Kidney glomerular epithelial cell (primary cell): ENCODE measurements at regions not wholly inside any gene's neighbourhood (a gene's known extent, or its start where the extent isn't known, plus 50 kb on each side); places are given as distances from the start of the nearest gene placed in this dataset.
A peak's percentile ranks its signal among the peaks of the same experiment; 100 is the strongest.
"Not testable (repeated sequence)": the region's sequence is repeated elsewhere in the genome, so short reads cannot be mapped to it uniquely, and the experiment has no call there.

Experiments
- DNase-seq: peaks from one replicate; lab custom pipeline; 2025; lab: John Stamatoyannopoulos, UW

DNA sequence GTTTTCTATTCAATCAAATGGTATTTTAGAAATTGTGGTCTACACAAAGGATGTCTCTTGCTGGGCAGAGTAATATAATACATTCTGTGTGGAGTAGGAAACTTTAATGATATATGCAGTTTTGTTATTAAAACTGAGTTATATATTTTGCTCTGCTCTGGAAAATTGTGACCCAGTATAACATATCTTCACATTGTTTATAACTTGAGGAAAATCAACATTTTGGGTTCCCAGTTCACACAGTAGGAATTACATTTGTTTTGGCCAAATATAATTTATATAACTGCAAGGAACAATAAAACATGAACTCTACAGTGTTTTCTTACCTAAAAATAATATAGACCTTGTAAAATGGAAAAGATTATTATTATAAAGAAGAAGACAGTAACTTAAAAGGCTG lies 372.4 kb downstream of the OSR1 start:
- no peak for DNase-seq

DNA sequence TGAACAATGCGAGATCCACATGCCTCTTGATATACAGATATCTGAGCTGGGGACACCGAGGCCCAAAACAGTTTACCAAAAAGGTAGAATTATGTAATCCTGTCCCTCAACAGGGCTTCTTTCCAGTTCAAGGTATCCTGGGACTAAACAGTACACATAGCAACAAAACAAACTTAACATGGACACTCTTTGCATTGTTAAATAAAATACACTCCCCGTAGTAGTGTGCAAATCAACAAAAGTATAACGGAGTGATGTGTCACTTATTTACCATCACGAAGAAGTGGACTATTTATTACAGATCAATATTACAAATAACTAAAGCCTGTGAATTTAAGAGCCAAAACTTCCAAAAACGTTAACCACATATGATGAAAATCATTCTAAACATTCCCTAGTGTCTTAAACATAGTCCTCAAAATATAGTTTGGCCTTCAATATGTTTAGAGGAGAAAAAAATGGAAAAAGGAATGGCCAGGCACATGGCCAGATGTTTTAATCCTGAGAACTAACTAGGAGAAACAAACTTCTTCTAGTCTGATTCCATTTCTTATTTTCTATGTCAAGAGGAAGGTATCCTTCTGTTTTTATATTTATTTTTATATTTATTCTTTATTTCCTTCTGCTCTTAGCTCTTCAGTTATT lies 377.5 kb downstream of the OSR1 start:
- DNase-seq, result no peak

DNA sequence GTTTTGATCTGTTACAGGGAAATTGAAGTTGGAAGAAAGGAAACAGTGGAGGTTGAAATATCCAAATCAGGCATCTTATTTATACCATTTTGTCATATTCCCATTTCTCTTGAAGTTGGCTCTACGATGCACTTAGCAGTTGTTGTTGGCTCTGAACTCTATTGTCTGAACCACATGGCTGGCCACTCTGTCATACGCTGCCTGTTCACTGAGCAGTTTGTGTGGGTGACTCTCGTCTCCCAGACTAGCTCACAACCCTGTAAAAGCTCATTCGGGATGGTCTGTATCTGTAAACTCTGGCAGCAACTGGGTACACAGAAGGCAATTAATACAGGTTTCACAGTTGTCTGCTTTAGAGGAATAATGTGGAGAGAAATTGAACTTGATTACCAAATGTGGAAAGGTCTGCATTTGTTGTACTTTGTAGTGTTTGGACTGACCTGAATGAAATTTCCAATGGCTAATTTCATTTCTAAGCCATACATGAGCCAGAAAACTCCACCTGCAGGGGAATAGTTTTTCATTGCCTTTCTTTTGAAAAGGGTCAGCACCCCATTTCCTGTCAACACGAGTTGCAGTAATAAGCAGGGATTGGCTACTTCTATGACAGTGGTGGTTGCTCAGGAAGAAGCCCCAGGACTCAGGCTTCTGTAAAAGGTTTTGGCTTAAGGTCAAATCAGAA lies 378.2 kb downstream of the OSR1 start:
- no peak for DNase-seq

DNA sequence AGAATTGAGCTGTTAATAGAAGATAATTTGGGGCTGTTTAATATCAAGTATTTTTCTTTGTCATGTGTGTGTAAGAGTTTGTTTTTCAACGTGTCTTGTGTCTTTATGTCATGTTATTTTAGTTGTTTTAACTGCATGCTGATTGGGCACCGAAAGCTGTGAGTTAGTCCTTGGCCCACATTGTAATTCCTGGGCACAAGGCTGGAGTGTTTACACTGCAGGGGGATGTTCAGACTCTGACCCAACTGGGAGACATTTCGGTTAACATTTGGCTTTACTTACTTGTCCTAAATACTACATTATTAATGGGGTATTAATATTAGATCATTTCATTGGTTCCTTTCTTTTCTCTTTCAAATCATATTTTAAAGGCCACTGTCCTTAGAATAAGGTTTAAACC lies 381.0 kb downstream of the OSR1 start:
- DNase-seq, result no peak

DNA sequence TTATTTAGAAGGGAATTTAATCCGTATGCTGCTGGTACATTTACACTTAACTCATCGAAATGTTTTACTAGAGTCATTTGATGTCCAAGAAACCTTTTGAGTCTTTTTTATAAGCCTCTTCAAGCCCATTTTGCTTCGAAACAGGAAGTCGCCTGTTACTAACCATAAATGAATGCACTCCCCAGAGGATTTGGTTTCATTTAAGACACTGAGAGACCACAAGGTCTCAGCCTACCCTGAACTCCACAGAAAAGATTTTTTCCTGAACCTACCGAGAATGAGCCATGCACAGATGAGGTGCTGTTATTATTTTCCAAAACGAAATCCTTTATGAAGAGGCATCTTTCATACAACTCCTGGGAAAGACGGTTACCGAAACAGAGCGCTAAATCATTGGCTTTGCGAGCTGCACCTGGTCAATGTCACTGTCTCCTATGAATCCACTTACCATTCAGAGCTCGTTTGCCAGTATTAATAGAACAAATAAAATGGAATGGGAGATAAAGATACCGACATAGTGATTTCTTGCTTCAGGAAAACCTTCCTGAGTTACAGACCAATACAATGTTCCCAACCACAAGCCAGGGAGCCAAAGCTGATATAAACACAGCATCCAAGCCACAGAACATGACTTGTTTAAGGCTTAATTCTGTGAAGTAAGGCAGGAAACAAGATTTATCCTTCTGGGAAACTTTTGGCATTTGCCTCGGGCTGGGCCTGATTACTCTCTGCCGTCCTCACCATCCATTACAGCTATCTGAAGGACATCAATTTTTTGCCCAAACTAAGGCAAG lies 382.1 kb downstream of the OSR1 start:
- peak; percentile 6 for DNase-seq

DNA sequence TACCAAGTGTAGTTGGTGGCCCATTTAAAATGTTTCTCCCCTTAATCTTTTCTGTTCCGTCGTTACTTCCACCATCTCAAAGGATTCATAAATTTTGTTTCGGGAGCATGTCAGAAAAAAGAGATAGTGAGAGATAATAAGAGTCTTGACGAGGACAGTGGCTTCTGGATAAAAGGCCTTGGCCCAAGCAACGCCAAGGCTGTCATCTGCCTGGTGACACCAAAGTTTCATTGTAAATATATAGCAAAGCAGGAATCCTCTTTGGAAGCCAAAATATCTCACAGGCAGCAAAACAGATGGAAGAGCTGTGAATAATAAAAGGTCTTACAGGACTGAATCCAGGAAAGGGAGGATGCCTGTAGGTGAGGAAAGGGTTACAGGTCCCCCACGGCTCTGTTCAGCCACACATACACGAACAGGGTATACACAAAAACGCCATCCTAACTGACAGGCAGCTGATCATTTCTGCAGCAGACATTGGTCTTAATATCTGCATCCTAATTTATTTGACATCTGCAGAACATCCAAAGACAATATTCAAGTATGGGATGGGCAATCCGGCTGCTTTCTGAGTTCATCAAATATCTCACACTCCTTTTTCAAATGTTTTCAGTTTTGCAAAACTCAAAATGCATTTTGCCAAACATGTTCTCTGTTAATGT lies 382.8 kb downstream of the OSR1 start:
- no peak for DNase-seq

DNA sequence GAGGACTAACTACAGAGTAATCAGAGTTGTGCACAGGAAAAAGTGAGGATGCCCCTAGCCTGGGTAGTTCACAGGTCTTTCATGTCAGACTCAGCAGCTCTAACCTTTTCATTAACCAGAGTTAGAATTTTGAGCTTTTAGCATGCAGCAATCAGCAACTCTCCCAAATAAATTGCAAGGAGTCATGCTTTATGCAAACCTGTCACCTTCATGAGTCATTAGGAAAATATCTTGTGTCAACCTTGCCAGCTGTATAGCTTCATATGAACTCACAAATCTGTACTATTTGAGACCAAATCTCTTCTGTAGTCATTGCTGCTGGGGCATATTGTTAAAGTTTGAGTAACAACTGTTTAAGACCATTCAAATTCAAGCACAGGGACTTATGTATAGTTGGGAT lies 382.3 kb upstream of the NT5C1B start:
- DNase-seq, result no peak

DNA sequence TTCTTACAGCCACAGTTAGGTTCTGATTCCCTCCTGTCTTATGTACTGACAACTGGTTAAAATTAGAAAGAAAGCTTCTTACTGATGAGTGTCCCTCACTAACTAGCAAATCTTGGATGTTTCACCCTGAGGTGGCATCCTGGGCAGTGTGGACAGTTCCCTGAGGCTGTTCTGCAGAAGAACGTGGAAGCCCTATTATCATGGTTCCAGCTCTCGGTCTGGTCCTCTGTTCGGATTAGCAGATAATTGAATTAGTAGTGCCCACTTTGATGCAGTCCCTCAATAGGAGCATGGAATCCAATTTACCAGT lies 381.7 kb upstream of the NT5C1B start:
- no peak for DNase-seq

DNA sequence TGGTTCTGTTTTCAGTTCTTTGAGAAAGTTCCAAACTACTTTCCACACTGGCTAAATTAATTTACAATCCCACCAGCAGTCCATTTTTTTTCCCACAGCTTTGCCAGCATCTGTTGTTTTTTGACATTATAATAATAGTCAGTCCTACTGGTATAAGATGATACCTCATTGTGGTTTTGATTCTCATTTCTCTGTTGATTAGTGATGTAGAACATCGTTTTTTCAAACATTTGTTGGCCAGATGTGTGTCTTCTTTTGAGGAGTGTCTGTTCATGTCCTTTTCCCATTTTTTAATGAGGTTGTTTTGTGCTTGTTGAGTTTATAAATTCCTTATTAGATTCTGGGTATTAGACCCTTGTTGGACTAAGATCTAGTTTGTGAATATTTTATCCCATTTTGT lies 376.8 kb upstream of the NT5C1B start:
- no peak for DNase-seq

DNA sequence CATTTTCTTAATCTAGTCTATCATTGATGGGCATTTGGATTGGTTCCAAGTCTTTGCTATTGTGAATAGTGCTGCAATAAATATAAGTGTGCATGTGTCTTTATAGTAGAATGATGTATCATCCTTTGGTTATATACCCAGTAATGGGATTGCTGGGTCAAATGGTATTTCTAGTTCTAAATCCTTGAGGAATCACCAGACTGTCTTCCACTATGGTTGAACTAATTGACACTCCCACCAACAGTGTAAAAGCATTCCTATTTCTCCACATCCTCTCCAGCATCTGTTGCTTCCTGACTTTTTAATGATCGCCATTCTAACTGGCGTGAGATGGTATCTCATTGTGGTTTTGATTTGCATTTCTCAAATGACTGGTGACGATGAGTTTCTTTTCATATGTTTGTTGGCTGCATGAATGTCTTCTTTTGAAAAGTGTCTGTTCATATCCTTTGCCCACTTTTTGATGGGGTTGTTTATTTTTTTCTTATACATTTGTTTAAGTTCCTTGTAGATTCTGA lies 374.4 kb upstream of the NT5C1B start:
- DNase-seq, result not testable (repeated sequence)

DNA sequence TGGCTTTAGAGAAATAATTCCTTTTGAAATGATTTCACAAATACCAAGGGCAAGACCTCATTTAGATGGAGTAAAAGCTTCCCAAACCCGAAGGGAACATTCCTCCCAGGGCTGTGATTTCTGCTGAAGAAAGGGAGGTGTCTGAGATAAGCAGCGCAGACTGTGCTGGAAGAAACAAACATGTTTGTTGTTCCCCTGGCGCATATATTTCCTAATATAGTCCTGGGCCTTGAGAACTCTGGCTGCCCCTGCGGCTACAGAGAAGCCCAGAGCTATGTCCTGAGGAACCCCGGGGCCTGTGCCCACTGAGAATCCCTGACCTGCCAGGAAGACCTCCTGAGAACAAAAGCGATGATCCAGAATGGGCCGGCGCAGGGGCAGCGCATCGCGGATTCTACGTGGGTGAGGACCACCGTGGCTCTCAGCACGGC lies 372.6 kb upstream of the NT5C1B start:
- DNase-seq, result no peak

DNA sequence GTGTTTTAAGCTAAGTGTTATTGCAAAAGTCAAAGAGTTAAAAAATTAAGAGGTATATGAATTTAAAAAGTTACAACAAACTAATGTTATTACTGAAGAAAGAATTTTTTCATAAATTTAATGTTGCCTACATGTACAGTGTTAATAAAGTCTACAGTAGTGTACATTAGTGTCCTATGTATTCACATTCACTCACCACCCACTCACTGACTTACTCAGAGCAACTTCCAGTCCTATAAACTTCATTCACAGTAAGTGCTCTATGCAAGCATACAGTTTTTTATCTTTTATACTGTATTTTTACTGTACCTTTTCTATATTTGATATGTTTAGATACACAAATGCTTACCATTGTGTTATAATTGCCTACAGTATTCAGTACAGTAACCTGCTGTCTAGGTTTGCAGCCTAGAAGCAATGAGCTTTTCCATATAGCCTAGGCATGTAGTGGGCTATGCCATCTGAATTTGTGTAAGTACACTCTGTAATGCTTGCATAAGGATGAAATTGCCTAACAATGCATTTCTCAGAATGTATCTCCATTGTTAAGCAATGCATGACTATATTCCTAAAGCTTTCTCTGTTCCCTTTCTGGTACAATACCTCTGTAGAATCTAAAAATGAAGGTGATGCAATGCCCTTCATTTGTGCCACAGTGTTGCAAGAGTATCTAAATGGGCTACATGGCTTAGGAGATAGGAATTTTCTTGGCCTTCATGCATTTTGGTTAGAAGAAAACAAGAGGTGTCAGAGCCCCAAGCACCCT lies 370.8 kb upstream of the NT5C1B start:
- no peak for DNase-seq

DNA sequence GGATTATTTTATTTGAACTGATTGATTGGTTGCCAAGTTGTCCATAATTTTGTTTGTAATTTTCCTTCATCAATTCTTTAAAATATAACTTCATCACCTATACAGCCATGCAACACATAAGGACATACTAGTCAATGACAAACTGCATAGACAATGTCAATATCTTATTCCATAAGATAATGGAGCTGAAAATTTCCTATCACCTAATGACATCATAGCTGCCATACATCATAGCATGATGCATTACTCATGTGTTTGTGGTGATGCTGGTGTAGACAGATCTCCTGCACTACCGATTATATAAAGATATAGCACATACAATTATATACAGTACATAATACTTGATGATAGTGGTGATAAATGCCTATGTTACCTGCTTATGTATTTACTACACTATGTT lies 369.8 kb upstream of the NT5C1B start:
- DNase-seq, result no peak

DNA sequence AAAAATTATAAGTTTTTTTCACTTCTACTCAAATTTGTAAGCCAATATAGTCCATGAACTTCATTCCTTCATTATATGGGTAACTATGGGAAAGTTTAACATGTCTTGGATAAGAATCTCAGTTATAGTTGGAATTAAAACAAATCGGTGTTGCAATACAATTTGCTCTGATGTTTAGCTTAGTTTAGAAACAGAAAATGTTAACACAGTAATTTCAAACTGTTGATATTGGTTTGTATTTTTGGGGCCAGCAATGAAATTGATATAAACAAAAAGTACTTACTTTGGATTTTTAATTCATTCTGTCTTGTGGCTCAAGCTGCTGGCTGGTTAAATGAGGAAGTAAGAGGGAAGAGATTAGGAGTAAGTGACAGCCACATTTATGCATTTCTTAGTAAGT lies 368.5 kb upstream of the NT5C1B start:
- DNase-seq, result no peak

DNA sequence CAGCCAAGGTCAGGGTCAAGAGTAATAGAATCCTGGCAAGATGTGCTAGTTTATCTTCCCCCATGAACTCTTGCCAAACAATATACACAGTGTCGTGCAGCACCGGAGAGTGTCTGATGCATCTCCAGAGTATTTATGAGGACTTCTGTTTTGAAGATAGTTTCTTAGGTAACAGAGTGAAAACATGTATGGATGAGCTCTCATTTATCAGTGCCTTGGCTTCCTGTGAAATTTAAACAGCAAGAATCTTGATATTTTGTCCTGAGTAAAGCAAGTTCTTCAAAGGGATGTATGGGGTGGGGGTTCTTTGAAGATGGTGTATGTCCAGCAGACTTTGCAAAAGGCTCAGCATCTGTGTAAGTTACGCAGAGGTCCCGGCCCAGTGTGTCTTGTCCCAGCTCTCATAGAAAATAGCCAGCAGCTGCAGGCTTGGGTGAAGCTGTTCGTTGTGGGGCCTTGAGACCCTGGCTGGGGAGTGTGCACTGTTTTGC lies 361.0 kb upstream of the NT5C1B start:
- DNase-seq, result no peak

DNA sequence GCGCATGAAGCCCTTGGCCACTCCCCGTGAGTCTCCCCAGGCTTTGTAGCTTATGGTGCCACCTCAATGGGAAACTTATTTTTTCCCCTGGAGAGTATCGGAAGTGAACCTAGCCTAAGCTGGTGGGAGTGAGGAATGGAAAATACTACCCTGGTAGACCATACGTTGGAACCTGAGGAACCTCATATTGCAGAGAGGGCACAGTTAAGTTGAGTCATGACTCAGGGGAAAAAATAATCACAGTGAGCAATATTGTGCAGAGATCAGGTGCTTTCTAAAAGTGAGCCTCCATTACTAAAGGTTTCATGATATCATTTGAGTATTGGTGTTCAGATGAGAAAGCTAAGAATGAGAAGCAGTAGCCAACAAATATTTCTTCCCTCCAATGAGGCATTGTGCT lies 360.5 kb upstream of the NT5C1B start:
- no peak for DNase-seq

DNA sequence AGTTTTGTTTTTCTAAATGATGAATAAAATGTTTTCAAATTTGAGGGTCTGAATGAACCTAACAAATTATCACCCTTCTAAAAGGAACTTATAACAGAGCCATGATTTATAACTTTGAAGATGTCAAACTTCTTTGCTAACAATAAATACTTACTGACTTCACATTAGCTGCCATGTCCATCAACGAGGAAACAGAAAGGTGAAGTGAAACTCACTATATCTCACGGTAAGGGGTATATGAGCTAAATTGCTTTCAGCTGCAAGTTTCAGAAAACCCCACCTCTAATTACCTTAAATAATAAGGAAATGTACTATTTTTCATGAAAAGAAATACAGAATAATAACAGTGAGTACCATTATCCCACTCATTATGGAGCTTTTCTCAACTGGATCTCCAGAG lies 350.8 kb upstream of the NT5C1B start:
- no peak for DNase-seq

DNA sequence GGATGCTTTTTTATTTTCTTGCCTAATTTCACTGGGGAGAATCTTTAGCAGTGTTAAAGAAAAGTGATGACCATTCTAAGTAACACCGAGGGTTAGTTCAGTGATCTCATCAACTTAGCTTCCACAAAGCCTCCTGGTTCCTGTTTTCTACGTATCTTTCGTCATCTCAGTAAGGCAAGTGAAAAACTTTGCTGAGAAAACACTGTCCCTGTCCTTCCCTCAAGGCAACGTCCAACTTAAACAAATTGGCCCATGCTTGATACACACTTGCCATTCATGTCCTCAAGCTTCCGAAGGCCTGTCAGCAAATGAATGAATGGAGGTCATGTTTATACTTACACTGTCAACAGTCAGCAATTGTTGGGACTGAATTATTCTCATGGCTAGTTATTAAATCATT lies 350.4 kb upstream of the NT5C1B start:
- DNase-seq, result not testable (repeated sequence)

DNA sequence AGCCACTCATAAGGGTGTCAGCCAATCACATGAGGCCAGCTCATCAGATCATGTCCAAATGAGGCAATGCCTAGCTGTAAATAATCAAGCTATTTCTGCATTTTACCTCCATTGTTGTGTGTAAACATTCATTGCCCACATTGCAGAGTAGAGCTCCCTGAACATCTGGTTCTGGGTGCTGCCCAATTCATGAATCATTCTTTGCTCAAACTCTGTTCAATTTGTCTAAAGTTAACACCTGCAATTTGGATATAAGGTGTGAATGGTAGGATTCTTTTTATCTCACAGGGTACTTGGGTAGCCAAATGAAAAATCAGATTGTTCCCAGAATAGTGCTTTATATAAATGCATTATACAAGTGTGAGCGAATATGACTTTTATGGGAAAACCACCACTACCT lies 345.5 kb upstream of the NT5C1B start:
- DNase-seq, result no peak

DNA sequence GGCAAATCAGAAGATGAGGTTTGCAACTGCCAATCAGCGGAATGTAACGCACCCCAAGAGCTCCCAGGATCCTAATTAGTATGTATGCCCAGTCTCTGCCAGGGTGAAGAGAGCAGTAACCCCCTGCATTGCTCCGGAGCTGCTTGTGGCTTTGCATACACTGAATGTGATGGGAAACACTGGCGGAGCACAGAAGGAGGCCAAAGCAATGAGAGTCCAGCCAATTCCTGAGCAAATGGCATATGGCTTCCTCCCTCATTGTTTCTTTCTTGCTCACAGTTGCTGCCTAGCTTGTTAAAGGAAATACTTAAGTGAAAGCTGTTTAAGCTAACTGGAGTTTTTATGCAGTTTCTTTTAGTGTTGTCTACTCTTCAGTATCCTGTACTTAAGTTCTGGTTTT lies 343.5 kb upstream of the NT5C1B start:
- DNase-seq, result no peak

DNA sequence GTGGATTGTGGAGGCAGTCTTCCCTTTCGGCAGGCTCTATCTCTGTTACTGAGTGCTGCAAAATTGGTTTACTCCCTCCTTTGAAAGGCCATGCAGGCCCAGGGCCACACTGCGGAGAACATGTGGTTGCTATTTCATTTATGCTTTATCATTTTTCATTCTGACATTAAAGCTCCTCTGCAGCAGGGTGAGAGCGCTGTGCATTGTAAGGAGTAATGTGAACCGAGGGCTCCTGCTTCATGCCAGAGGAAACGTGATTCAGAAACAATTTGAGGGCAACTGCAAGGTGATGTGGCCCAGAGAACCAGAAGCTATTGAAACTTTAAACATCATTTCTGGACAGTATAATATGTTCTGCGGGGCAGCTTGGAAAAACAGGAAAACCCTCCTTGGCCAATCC lies 341.6 kb upstream of the NT5C1B start:
- no peak for DNase-seq
